ENCODE measurements at regions not wholly inside any gene's neighbourhood (a gene's known extent, or its start where the extent isn't known, plus 50 kb on each side); places are given as distances from the start of the nearest gene placed in this dataset.

- TF ChIP-seq CTCF (IDR thresholded peaks at IDR 0.05) = no peak
Measured at GRCh38 chr1:244291236-244292201, 160.2 kb downstream of the ADSS2 start.

GRCh38 chr1:244294599-244295224 is 157.0 kb downstream of the ADSS2 start:
- CTCF ChIA-PET = interaction anchor here (2.3 kb wide), 1 partner anchor 22 kb away, joined by 8 read pairs; no protein-coding TSS in a partner anchor
- intact Hi-C loops (cut with micrococcal nuclease) = no loop called here

More at GRCh38 chr1:244291236-244292201, 160.2 kb downstream of the ADSS2 start:
- intact Hi-C loops (cut with micrococcal nuclease) = no loop called here
- no peak overlapping the region for H3K4me3 Mint-ChIP-seq
- no peaks in the 10 kb centered on the region for H3K36me3 Mint-ChIP-seq (ENCODE audit: low read depth)
- CTCF ChIA-PET = interaction anchor here (5.1 kb wide), 1 partner anchor 7 kb away, joined by 32 read pairs; no protein-coding TSS in a partner anchor
- H3K4me1 Mint-ChIP-seq (ENCODE audit: low read depth) = peaks cover 7% of the 10 kb centered on the region
- DNase-seq (no peak), ATAC-seq (no peak)
- peaks cover 6% of the 10 kb centered on the region for H3K9me3 Mint-ChIP-seq
- peaks cover 4% of the 10 kb centered on the region for H3K27me3 Mint-ChIP-seq
- no peak overlapping the region for H3K27ac Mint-ChIP-seq
- POLR2A ChIA-PET = no interaction called here

GRCh38 chr1:244296003-244296402 is 155.7 kb downstream of the ADSS2 start:
- H3K27me3 Mint-ChIP-seq = no peaks in the 10 kb centered on the region
- no peaks in the 10 kb centered on the region for H3K9me3 Mint-ChIP-seq
- ChIA-PET POLR2A (interaction anchor here (0.6 kb wide), 1 partner anchor 1853 kb away, joined by 3 read pairs; no protein-coding TSS in a partner anchor), CTCF (interaction anchor here (1.1 kb wide), 1 partner anchor 953 kb away, joined by 3 read pairs; no protein-coding TSS in a partner anchor)
- H3K4me1 Mint-ChIP-seq (ENCODE audit: low read depth) = peaks cover 8% of the 10 kb centered on the region
- no peak overlapping the region for H3K27ac Mint-ChIP-seq
- no peak for TF ChIP-seq CTCF (IDR thresholded peaks at IDR 0.05)
- no peak overlapping the region for H3K4me3 Mint-ChIP-seq
- no peak for ATAC-seq
- intact Hi-C loops (cut with micrococcal nuclease) = no loop called here
- no peak for DNase-seq
- no peaks in the 10 kb centered on the region for H3K36me3 Mint-ChIP-seq (ENCODE audit: low read depth)

More at GRCh38 chr1:244294599-244295224, 157.0 kb downstream of the ADSS2 start:
- no peak for ATAC-seq
- H3K27me3 Mint-ChIP-seq = peaks cover 4% of the 10 kb centered on the region
- POLR2A ChIA-PET = no interaction called here
- TF ChIP-seq CTCF (IDR thresholded peaks at IDR 0.05) = no peak
- no peaks in the 10 kb centered on the region for H3K9me3 Mint-ChIP-seq
- H3K36me3 Mint-ChIP-seq (ENCODE audit: low read depth) = no peaks in the 10 kb centered on the region
- H3K4me3 Mint-ChIP-seq = no peak overlapping the region
- DNase-seq = no peak
- peaks cover 12% of the 10 kb centered on the region for H3K4me1 Mint-ChIP-seq (ENCODE audit: low read depth)
- H3K27ac Mint-ChIP-seq = no peak overlapping the region

- ChIA-PET CTCF (interaction anchor here (1.1 to 1.2 kb wide), 2 partner anchors 119 to 954 kb away, joined by 3 read pairs; no protein-coding TSS in a partner anchor), POLR2A (interaction anchor here (0.6 kb wide), 1 partner anchor 1854 kb away, joined by 3 read pairs; no protein-coding TSS in a partner anchor)
- Mint-ChIP-seq H3K27ac (no peak overlapping the region), H3K27me3 (no peaks in the 10 kb centered on the region), H3K9me3 (no peaks in the 10 kb centered on the region), H3K4me1 (ENCODE audit: low read depth) (peaks cover 5% of the 10 kb centered on the region), H3K36me3 (ENCODE audit: low read depth) (no peaks in the 10 kb centered on the region), H3K4me3 (no peak overlapping the region)
- ATAC-seq (no peak), DNase-seq (no peak)
- TF ChIP-seq CTCF (IDR thresholded peaks at IDR 0.05) = no peak
- intact Hi-C loops (cut with micrococcal nuclease) = no loop called here
Measured at GRCh38 chr1:244296447-244296846, 155.3 kb downstream of the ADSS2 start.

All from activated CD8-positive, alpha-beta T cell treated with anti-CD3 and anti-CD28 coated beads for 36 hours (primary cell).